WTC11 (cell line): ENCODE measurements at regions not wholly inside any gene's neighbourhood (a gene's known extent, or its start where the extent isn't known, plus 50 kb on each side); places are given as distances from the start of the nearest gene placed in this dataset.

ENCODE experiments used
- ATAC-seq: fragments of 200-7000 bp; cut with Tn5 transposase; 2 replicates; pipeline ENCODE4 v1.10.0; 2021; ENCODE audit warnings: mild to moderate bottlenecking, moderate library complexity
- CTCF ChIA-PET: fragments of 300-600 bp; sonication (Branson Sonifier 250); formaldehyde crosslinking; loops from one replicate; lab custom pipeline; 2021; ENCODE audit warnings: antibody characterized with exemption; lab: Charles Lee
- POLR2A ChIA-PET: fragments of 350-600 bp; sonication (Branson Sonifier 250); formaldehyde crosslinking; loops from one replicate; lab custom pipeline; 2021; ENCODE audit warnings: antibody characterized with exemption; lab: Charles Lee
- DNase-seq: peaks from one replicate; pipeline ENCODE4 v3.0.0; 2021; ENCODE audit warnings: low spot score
- H3K27ac Mint-ChIP-seq: 2 replicates; pipeline ENCODE4 v1.8.0; 2021; ENCODE audit warnings: mixed read lengths
- H3K27me3 Mint-ChIP-seq: 2 replicates; pipeline ENCODE4 v1.8.0; 2021; ENCODE audit warnings: low read depth, mild to moderate bottlenecking, moderate library complexity, mixed read lengths
- H3K36me3 Mint-ChIP-seq: 2 replicates; pipeline ENCODE4 v1.8.0; 2021; ENCODE audit warnings: mixed read lengths
- H3K4me1 Mint-ChIP-seq: 2 replicates; pipeline ENCODE4 v1.8.0; 2022; ENCODE audit warnings: mixed read lengths
- H3K4me3 Mint-ChIP-seq: 2 replicates; pipeline ENCODE4 v1.8.0; 2021; ENCODE audit warnings: mild to moderate bottlenecking, moderate library complexity, mixed read lengths
- H3K9me3 Mint-ChIP-seq: 2 replicates; pipeline ENCODE4 v1.8.0; 2021; ENCODE audit warnings: mixed read lengths
- ELF4 ChIP-seq: sonication (generic); formaldehyde crosslinking; IDR thresholded peaks from 2 replicates; pipeline ENCODE4 v1.8.1; 2022; ENCODE audit warnings: low read depth, mild to moderate bottlenecking, moderate library complexity, missing genetic modification reagents
- ETV6 ChIP-seq: sonication (generic); formaldehyde crosslinking; IDR thresholded peaks from 2 replicates; pipeline ENCODE4 v1.8.1; 2022; ENCODE audit warnings: mild to moderate bottlenecking, missing genetic modification reagents
- FOXJ3 ChIP-seq: sonication (generic); formaldehyde crosslinking; IDR thresholded peaks from 2 replicates; pipeline ENCODE4 v1.9.0; 2021; ENCODE audit warnings: missing genetic modification reagents, mild to moderate bottlenecking, borderline replicate concordance
- FOXK1 ChIP-seq: sonication (generic); formaldehyde crosslinking; IDR thresholded peaks from 2 replicates; pipeline ENCODE4 v1.8.0; 2022; ENCODE audit warnings: mild to moderate bottlenecking, moderate library complexity, missing genetic modification reagents
- FOXP1 ChIP-seq: sonication (generic); formaldehyde crosslinking; IDR thresholded peaks from 2 replicates; pipeline ENCODE4 v1.8.0; 2022; ENCODE audit warnings: missing genetic modification reagents, mild to moderate bottlenecking, moderate library complexity, borderline replicate concordance
- GTF2I ChIP-seq: fragments of 250-450 bp; sonication (Bioruptor Pico); conservative IDR thresholded peaks from 2 replicates; pipeline ENCODE4 v1.4.0; 2021; ENCODE audit warnings: mild to moderate bottlenecking
- HMGA2 ChIP-seq: fragments of 250-450 bp; sonication (Bioruptor Pico); IDR thresholded peaks from 2 replicates; pipeline ENCODE4 v1.4.0; 2021; ENCODE audit warnings: mild to moderate bottlenecking, moderate library complexity
- IRF2 ChIP-seq: sonication (generic); formaldehyde crosslinking; IDR thresholded peaks from 2 replicates; pipeline ENCODE4 v1.8.0; 2022; ENCODE audit warnings: low read depth, missing genetic modification reagents, borderline replicate concordance
- NR2C2 ChIP-seq: sonication (generic); formaldehyde crosslinking; IDR thresholded peaks from 2 replicates; pipeline ENCODE4 v1.8.0; 2022; ENCODE audit warnings: mild to moderate bottlenecking, missing genetic modification reagents
- RORB ChIP-seq: fragments of 250-450 bp; sonication (Bioruptor Pico); IDR thresholded peaks from 2 replicates; pipeline ENCODE4 v1.9.0; 2021; ENCODE audit warnings: mild to moderate bottlenecking
- SMAD3 ChIP-seq: sonication (generic); formaldehyde crosslinking; IDR thresholded peaks from 2 replicates; pipeline ENCODE4 v1.8.0; 2022; ENCODE audit warnings: missing genetic modification reagents, mild to moderate bottlenecking, borderline replicate concordance
- SOX15 ChIP-seq: fragments of 250-450 bp; sonication (Bioruptor Pico); IDR thresholded peaks from 2 replicates; pipeline ENCODE4 v1.9.0; 2021; ENCODE audit warnings: mild to moderate bottlenecking
- ZNF396 ChIP-seq: fragments of 250-450 bp; sonication (Bioruptor Pico); IDR thresholded peaks from 2 replicates; pipeline ENCODE4 v1.8.0; 2021; ENCODE audit warnings: mild to moderate bottlenecking, moderate library complexity, borderline replicate concordance
- TF ChIP-seq, protein P1 (sequence below): sonication (generic); formaldehyde crosslinking; IDR thresholded peaks from 2 replicates; pipeline ENCODE4 v1.8.1; 2023; ENCODE audit warnings: mild to moderate bottlenecking, missing genetic modification reagents, borderline replicate concordance
- TF ChIP-seq, protein P2 (sequence below): sonication (generic); formaldehyde crosslinking; IDR thresholded peaks from 2 replicates; pipeline ENCODE4 v1.8.0; 2022; ENCODE audit warnings: mild to moderate bottlenecking, missing genetic modification reagents
- TF ChIP-seq, protein P3 (sequence below): sonication (generic); formaldehyde crosslinking; IDR thresholded peaks from 2 replicates; pipeline ENCODE4 v1.8.1; 2023; ENCODE audit warnings: mild to moderate bottlenecking, missing genetic modification reagents
- TF ChIP-seq, protein P4 (sequence below): sonication (generic); formaldehyde crosslinking; IDR thresholded peaks from 2 replicates; pipeline ENCODE4 v1.8.1; 2022; ENCODE audit warnings: low read depth, missing genetic modification reagents, borderline replicate concordance
- TF ChIP-seq, protein P5 (sequence below): sonication (generic); formaldehyde crosslinking; IDR thresholded peaks from 2 replicates; pipeline ENCODE4 v1.8.1; 2022; ENCODE audit warnings: mild to moderate bottlenecking, missing genetic modification reagents, moderate library complexity, borderline replicate concordance
- TF ChIP-seq, protein P6 (sequence below): sonication (generic); formaldehyde crosslinking; IDR thresholded peaks from 2 replicates; pipeline ENCODE4 v1.8.0; 2022; ENCODE audit warnings: mild to moderate bottlenecking, missing genetic modification reagents
- TF ChIP-seq, protein P7 (sequence below): fragments of 250-450 bp; sonication (Bioruptor Pico); IDR thresholded peaks from 2 replicates; pipeline ENCODE4 v1.9.0; 2021; ENCODE audit warnings: moderate library complexity, mild to moderate bottlenecking, inconsistent platforms, borderline replicate concordance
- TF ChIP-seq, protein P8 (sequence below): fragments of 250-450 bp; sonication (Bioruptor Pico); IDR thresholded peaks from 2 replicates; pipeline ENCODE4 v1.9.0; 2021; ENCODE audit warnings: mild to moderate bottlenecking

DNA sequence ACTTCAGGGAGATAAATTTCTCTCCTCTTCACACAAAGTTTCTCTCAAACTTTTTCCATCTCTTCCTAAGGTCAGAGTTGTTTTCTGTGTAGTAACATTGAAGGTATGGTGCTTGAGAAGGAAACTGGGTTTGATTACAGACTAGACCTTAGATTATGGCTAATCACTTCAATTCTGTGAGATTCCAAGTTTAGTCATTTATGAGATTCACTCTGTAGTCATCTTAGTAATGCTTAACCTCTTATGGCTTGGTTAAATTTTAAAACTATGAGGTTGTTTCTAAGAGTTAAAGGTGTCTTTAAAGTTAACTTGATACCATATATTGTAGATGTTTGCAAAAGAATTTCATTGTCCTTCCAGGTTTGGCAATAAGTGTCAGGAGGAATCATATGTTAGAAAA, 1092.2 kb downstream of the KCNT2 start:
- ChIA-PET POLR2A (no interaction called here), CTCF (interaction anchor here (1.4 kb wide), 1 partner anchor 20 kb away, joined by 3 read pairs; no protein-coding TSS in a partner anchor)
- no peaks in the 10 kb centered on the region for H3K36me3 Mint-ChIP-seq
- peaks cover 5% of the 10 kb centered on the region; the same call in 1 of the 2 replicates for H3K9me3 Mint-ChIP-seq
- ATAC-seq: no peak
- DNase-seq: no peak
- no peaks in the 10 kb centered on the region for H3K27me3 Mint-ChIP-seq
- no peak overlapping the region for H3K4me3 Mint-ChIP-seq
- no peak overlapping the region for H3K27ac Mint-ChIP-seq
- H3K4me1 Mint-ChIP-seq: no peaks in the 10 kb centered on the region; the same call in 1 of the 2 replicates
- TF ChIP-seq SOX15 (CRISPR knock-in tag): no peak
- TF ChIP-seq NR2C2 (CRISPR knock-in tag): no peak
- TF ChIP-seq FOXJ3 (CRISPR knock-in tag): no peak
- no peak for TF ChIP-seq ETV6 (CRISPR knock-in tag)
- TF ChIP-seq FOXK1: no peak
- no peak for TF ChIP-seq ZNF396 (CRISPR knock-in tag)
- no peak for TF ChIP-seq HMGA2 (CRISPR knock-in tag)
- no peak for TF ChIP-seq ELF4 (CRISPR knock-in tag)

DNA sequence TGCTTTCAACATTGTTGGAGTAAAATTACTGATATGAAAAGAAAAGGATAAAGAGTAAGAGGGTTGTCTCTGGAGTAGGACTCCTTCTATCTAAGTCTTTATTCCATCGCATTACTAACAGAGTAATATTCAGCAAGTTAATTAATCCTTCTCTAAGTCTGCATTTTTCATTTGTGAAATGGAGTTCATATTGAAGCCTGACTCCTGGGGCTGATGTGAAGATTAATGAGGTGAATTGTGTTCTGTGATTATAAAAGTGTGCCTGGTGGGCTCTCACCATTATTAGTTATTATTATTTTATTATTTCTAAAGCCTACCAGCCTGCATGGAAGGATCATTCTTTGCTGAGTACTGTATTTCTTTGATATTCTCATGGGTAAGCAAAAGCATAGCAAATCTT, 1096.7 kb downstream of the KCNT2 start:
- Mint-ChIP-seq H3K27me3 (no peaks in the 10 kb centered on the region), H3K27ac (no peak overlapping the region), H3K9me3 (peaks cover 23% of the 10 kb centered on the region), H3K4me3 (no peak overlapping the region), H3K4me1 (no peaks in the 10 kb centered on the region), H3K36me3 (peaks cover 8% of the 10 kb centered on the region)
- POLR2A ChIA-PET: no interaction called here
- CTCF ChIA-PET: no interaction called here
- no peak for TF ChIP-seq SMAD3 (CRISPR knock-in tag)
- TF ChIP-seq, protein P1, sequence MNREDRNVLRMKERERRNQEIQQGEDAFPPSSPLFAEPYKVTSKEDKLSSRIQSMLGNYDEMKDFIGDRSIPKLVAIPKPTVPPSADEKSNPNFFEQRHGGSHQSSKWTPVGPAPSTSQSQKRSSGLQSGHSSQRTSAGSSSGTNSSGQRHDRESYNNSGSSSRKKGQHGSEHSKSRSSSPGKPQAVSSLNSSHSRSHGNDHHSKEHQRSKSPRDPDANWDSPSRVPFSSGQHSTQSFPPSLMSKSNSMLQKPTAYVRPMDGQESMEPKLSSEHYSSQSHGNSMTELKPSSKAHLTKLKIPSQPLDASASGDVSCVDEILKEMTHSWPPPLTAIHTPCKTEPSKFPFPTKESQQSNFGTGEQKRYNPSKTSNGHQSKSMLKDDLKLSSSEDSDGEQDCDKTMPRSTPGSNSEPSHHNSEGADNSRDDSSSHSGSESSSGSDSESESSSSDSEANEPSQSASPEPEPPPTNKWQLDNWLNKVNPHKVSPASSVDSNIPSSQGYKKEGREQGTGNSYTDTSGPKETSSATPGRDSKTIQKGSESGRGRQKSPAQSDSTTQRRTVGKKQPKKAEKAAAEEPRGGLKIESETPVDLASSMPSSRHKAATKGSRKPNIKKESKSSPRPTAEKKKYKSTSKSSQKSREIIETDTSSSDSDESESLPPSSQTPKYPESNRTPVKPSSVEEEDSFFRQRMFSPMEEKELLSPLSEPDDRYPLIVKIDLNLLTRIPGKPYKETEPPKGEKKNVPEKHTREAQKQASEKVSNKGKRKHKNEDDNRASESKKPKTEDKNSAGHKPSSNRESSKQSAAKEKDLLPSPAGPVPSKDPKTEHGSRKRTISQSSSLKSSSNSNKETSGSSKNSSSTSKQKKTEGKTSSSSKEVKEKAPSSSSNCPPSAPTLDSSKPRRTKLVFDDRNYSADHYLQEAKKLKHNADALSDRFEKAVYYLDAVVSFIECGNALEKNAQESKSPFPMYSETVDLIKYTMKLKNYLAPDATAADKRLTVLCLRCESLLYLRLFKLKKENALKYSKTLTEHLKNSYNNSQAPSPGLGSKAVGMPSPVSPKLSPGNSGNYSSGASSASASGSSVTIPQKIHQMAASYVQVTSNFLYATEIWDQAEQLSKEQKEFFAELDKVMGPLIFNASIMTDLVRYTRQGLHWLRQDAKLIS (CRISPR knock-in tag): no peak
- TF ChIP-seq, protein P2, sequence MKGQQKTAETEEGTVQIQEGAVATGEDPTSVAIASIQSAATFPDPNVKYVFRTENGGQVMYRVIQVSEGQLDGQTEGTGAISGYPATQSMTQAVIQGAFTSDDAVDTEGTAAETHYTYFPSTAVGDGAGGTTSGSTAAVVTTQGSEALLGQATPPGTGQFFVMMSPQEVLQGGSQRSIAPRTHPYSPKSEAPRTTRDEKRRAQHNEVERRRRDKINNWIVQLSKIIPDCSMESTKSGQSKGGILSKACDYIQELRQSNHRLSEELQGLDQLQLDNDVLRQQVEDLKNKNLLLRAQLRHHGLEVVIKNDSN (CRISPR knock-in tag): no peak
- TF ChIP-seq, protein P3, sequence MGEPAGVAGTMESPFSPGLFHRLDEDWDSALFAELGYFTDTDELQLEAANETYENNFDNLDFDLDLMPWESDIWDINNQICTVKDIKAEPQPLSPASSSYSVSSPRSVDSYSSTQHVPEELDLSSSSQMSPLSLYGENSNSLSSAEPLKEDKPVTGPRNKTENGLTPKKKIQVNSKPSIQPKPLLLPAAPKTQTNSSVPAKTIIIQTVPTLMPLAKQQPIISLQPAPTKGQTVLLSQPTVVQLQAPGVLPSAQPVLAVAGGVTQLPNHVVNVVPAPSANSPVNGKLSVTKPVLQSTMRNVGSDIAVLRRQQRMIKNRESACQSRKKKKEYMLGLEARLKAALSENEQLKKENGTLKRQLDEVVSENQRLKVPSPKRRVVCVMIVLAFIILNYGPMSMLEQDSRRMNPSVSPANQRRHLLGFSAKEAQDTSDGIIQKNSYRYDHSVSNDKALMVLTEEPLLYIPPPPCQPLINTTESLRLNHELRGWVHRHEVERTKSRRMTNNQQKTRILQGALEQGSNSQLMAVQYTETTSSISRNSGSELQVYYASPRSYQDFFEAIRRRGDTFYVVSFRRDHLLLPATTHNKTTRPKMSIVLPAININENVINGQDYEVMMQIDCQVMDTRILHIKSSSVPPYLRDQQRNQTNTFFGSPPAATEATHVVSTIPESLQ (CRISPR knock-in tag): no peak
- TF ChIP-seq, protein P4, sequence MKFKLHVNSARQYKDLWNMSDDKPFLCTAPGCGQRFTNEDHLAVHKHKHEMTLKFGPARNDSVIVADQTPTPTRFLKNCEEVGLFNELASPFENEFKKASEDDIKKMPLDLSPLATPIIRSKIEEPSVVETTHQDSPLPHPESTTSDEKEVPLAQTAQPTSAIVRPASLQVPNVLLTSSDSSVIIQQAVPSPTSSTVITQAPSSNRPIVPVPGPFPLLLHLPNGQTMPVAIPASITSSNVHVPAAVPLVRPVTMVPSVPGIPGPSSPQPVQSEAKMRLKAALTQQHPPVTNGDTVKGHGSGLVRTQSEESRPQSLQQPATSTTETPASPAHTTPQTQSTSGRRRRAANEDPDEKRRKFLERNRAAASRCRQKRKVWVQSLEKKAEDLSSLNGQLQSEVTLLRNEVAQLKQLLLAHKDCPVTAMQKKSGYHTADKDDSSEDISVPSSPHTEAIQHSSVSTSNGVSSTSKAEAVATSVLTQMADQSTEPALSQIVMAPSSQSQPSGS: no peak
- TF ChIP-seq RORB (CRISPR knock-in tag): no peak
- TF ChIP-seq, protein P5, sequence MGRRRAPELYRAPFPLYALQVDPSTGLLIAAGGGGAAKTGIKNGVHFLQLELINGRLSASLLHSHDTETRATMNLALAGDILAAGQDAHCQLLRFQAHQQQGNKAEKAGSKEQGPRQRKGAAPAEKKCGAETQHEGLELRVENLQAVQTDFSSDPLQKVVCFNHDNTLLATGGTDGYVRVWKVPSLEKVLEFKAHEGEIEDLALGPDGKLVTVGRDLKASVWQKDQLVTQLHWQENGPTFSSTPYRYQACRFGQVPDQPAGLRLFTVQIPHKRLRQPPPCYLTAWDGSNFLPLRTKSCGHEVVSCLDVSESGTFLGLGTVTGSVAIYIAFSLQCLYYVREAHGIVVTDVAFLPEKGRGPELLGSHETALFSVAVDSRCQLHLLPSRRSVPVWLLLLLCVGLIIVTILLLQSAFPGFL (CRISPR knock-in tag): no peak
- TF ChIP-seq GTF2I (CRISPR knock-in tag): no peak
- TF ChIP-seq FOXK1: no peak
- no peak for TF ChIP-seq FOXP1 (CRISPR knock-in tag)
- TF ChIP-seq, protein P6, sequence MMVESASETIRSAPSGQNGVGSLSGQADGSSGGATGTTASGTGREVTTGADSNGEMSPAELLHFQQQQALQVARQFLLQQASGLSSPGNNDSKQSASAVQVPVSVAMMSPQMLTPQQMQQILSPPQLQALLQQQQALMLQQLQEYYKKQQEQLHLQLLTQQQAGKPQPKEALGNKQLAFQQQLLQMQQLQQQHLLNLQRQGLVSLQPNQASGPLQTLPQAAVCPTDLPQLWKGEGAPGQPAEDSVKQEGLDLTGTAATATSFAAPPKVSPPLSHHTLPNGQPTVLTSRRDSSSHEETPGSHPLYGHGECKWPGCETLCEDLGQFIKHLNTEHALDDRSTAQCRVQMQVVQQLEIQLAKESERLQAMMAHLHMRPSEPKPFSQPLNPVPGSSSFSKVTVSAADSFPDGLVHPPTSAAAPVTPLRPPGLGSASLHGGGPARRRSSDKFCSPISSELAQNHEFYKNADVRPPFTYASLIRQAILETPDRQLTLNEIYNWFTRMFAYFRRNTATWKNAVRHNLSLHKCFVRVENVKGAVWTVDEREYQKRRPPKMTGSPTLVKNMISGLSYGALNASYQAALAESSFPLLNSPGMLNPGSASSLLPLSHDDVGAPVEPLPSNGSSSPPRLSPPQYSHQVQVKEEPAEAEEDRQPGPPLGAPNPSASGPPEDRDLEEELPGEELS (CRISPR knock-in tag): no peak
- TF ChIP-seq ETV6 (CRISPR knock-in tag): no peak
- no peak for TF ChIP-seq IRF2 (CRISPR knock-in tag)
- TF ChIP-seq, protein P7, sequence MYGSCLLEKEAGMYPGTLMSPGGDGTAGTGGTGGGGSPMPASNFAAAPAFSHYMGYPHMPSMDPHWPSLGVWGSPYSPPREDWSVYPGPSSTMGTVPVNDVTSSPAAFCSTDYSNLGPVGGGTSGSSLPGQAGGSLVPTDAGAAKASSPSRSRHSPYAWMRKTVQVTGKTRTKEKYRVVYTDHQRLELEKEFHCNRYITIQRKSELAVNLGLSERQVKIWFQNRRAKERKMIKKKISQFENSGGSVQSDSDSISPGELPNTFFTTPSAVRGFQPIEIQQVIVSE (CRISPR knock-in tag): no peak
- TF ChIP-seq, protein P8, sequence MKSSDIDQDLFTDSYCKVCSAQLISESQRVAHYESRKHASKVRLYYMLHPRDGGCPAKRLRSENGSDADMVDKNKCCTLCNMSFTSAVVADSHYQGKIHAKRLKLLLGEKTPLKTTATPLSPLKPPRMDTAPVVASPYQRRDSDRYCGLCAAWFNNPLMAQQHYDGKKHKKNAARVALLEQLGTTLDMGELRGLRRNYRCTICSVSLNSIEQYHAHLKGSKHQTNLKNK: no peak
- ATAC-seq (no peak), DNase-seq (no peak)
